NCI-H2196 (cell line): ENCODE measurements at regions not wholly inside any gene's neighbourhood (a gene's known extent, or its start where the extent isn't known, plus 50 kb on each side); places are given as distances from the start of the nearest gene placed in this dataset.

Experiments
- DNase-seq: peaks from one replicate; lab custom pipeline; 2025; ENCODE audit not compliant: unreplicated experiment; lab: John Stamatoyannopoulos, UW

GRCh38 chr12:91863702-91864101, 281.9 kb downstream of the BTG1 start:
- no peak for DNase-seq

- DNase-seq: no peak
These were observed 284.1 kb downstream of the BTG1 start for GRCh38 chr12:91861554-91861953.

DNA sequence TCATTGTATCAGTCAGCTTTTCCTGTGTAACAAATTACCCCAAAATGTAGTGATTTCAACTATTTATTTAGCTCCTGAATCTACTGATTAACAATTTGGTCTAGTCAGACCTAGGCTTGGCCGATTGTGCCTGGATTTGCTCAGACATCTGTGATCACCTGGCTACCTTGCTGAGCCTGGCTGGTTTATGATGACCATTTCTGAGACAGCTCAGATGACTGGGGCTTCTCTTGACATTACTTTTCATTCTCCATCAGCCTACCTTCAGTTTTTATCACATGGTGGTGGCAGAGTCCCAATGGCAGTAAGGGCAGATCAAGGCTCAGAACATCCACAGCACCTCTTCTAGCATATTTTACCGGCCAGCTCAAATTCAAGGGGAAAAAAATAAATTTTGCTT, 286.3 kb downstream of the BTG1 start:
- no peak for DNase-seq

- no peak for DNase-seq
These were observed 287.7 kb downstream of the BTG1 start for GRCh38 chr12:91857813-91858542.

DNA sequence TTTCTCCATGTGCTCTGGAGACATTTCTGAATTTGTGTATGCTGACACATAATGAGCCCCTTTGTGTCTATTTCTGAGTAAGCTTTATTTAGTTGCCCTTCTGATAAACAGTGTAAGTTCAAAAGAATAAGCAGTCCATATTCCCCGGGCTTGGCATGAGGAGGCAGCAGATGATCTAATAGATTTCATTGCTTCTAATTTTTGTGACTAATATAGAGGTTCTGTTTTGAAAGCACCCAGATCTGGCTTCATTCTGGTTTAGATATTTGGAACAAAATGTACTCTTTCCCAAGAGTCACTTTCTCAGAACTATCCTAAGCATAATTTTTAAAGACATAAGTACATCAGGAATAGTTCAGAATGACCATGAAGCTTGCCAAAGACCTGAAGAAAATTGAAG, 290.9 kb downstream of the BTG1 start:
- DNase-seq: no peak

GRCh38 chr12:91853350-91854127, 292.1 kb downstream of the BTG1 start:
- no peak for DNase-seq

DNA sequence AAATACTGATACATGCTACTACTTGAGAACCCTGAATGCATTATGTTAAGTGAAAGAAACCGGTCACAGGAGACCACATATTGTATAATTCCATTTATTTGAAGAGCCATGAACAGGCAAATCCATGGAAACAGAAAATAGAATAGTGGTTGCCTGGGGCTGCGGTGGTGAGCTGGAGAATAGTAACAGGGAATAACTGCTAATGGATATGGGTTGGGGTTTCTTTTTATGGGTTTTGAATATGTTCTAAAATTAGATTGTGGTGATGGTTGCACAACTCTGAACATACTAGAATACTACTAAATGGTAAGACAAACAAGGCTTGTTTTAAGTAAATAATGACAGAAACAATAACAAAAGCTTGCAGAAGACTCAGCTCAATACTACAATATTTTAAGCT, 293.0 kb downstream of the BTG1 start:
- DNase-seq: no peak

DNA sequence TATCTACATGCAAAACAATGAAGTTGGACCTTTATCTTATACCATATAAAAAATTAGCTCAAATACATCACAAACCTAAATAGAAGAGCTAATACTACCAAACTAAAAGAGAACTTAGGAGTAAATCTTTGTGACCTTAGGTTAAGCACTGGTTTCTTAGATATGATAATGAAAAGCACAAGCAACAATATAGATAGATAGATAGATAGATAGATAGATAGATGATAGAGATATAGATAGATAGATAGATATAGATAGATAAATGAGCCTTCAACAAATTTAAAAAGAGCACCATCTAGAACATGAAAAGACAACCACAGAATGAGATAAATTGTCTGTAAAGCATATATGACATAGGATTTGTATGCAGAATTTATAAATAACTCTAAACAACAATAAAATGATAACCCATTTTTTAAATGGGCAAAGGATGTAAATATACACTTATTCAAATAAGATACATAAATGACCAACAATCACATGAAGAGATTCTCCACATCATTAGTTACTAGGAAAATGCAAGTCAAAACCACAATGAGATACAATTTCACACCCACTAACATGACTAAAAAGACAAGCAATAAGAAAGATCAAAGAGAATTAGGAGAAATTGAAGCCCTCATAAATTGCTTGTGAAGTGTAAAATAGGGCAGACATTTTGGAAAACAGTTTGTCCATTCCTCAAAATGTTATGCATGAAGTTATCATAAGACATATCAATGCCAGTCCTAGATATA, 293.7 kb downstream of the BTG1 start:
- DNase-seq: no peak

GRCh38 chr12:91846466-91847055, 299.1 kb downstream of the BTG1 start:
- DNase-seq: no peak

GRCh38 chr12:91845365-91845764, 300.3 kb downstream of the BTG1 start:
- no peak for DNase-seq

DNA sequence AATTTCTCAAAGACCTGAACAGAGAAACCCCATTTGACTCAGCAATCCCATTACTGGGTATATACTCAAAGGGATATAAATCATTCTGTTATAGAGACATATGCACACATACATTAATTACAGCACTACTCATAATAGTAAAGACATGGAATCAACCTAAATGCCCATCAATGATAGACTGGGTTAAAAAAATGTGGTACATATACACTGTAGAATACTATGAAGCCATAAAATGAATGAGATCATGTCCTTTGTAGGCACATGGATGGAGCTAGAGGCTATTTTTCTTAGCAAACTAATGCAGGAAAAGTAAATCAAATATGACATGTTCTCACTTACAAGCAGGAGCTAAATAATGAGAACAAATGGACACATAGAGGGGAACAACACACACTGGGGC, 303.8 kb downstream of the BTG1 start:
- no peak for DNase-seq

DNA sequence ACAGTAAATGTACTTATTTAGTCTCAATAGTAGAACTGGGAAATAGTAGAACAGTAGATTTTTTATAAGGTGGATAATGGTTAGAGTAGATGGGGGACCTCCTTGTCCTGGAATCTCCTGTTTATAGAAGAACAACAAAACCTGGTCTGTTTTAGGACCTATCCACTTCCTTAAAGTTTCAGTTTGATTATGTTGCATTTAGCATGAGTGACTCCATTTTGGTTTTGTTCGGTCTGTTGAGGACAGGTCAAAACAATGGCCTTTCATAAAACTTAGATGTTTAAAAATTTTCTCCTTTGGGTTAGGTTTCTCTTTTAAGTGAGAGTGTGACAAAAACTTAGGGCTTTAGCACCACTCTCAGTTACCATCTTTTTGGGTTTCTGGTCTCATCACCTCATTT, 308.9 kb downstream of the BTG1 start:
- no peak for DNase-seq

DNA sequence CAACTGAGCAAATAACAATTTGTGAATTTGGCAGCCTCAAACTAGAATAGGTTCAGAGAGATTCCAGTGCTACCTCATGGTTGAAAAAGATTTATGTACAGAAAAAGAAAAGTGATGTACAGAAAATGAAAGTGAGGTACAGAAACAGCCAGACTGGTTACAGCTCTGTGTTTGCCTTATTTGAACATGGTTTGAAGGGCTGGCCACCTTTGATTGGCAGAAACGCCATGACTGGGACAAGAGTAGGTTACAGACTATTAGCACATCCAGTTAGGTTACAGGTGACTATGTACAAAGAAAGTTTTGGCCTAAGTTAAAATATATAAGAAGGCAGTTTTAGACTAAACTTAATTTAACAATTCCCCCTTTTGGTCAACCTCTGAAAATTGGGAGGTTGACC, 309.4 kb downstream of the BTG1 start:
- DNase-seq: no peak

- DNase-seq: no peak
These were observed 310.0 kb downstream of the BTG1 start for GRCh38 chr12:91835693-91836092.

GRCh38 chr12:91833780-91834359, 311.8 kb downstream of the BTG1 start:
- no peak for DNase-seq

DNA sequence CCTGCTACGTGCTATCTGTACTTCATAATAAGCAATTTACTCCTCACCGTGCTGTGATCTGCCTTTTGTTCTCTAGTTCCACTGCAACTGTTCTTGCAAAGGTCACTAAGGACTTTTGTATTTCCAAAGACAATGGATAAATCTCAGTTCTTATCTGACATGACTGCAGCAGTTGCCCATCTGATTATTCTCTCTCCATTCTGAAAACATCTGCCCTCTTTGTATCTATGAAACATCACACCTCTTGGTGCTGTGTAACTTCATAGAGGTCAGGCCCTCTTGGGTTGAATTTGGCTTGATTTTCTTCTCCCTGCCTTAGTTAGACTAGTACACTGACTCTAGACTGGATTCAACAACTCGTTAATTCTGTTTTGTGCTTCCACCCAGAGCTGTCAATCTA, 319.6 kb downstream of the BTG1 start:
- DNase-seq: no peak

DNA sequence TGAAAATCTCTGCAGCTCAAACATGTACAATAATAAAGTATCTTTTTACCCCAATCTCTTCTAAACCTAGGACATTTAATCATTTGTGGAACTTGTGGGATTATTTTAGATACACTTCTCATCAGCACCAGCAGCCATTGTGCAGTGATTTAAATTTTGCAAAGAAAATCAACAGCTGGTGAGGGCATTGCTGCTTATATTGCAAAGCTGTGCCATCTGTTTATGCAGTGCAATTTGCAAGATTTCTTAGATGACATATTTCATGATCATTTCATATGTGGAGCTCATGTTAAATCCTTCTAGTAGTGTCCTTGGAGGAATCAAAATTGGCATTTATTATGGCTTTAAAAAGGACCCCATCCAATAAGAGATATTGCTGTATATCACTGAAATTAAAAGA, 320.7 kb downstream of the BTG1 start:
- DNase-seq: no peak

DNA sequence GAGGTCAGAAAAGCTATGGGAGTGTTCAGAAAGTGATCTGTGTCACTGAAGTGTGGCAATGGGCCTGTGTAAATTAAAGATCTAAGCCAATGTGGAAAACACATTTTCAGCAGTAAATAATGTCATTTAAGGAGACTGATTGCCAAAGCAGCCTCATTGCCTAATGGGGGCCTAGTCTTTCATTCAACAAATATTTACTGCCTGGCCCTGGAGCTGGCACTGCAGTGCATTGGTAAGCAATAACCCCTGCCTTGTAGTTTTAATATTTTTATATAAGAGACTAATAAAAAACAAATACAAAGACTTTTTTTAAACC, 326.6 kb downstream of the BTG1 start:
- no peak for DNase-seq

DNA sequence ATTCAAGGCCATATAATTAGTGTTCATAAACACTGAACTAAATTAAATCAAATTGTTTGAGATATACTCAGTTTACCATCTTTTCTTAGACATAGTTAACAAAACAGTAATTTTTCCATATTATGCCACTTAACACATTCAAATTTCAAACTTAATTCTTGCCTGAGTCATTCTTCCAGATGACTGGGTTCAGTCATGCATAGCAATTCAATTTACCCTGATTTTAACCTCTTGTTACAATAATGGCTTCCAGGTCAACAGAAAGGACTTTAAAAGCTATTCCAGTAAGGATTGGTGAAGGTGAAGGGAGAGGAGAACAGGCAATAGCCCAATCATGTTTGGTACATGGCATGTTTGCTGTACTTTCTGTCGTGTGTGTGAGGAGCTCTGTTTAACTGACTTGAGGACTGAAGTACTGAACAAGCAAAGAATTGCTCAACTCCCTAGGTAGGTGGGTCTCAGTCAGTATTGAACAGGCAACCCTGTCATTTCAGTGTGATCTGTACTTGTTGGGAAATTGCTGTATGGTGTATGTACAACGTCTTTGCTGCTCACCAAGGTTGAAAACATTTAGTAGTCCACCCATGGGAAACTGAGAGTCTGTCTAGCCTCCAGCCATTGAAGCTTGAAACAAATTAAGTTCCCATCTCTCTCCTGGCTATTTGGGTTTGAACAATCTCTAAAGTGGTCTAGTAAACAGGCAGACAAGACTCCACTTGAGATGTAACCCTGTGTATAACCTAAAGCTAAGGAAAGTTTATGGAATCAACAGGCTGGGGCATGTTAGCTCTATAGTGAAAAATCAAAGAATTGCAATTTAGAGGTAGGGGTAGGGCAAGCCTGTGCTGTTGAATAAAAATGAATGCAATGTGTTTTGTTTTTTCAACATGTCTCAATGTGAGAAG, 327.2 kb downstream of the BTG1 start:
- no peak for DNase-seq

DNA sequence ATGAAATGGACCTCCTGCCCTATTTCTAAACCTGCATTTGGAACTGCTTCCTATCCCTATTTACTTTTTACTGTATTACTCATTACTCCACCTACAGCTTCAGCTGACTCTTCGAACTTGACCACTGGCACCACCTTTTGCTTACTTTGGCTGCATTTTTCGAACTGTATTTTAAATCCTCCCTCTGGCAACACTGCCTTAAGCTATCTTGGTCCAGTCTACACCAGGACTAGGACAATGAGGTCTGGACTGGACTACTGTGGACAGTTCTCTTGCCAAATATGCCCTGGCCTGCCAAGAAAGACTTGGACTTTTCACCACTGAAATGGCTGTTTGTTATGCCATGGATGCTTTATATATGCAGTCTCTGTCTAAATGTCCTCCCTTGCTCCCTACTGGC, 328.1 kb downstream of the BTG1 start:
- peak; percentile 36 for DNase-seq
